ENCODE measurements at regions not wholly inside any gene's neighbourhood (a gene's known extent, or its start where the extent isn't known, plus 50 kb on each side); places are given as distances from the start of the nearest gene placed in this dataset.

- DNase-seq: peak; percentile 72
Measured at GRCh38 chr4:174120446-174121295, 162.8 kb downstream of the FBXO8 start.

GRCh38 chr4:174119830-174120229 lies 163.6 kb downstream of the FBXO8 start:
- DNase-seq: peak; percentile 9

- DNase-seq: no peak
Measured at GRCh38 chr4:174119051-174119450, 164.4 kb downstream of the FBXO8 start.

GRCh38 chr4:174118171-174118570 lies 165.3 kb downstream of the FBXO8 start:
- no peak for DNase-seq

GRCh38 chr4:174117445-174117844 lies 166.0 kb downstream of the FBXO8 start:
- no peak for DNase-seq

- no peak for DNase-seq
Measured at GRCh38 chr4:174116021-174116420, 167.4 kb downstream of the FBXO8 start.

- DNase-seq: peak; percentile 9
Measured at GRCh38 chr4:174111422-174111821, 172.0 kb downstream of the FBXO8 start.

GRCh38 chr4:174110180-174110579 lies 173.3 kb downstream of the FBXO8 start:
- DNase-seq: no peak

- DNase-seq: no peak
Measured at GRCh38 chr4:174107746-174108354, 175.6 kb downstream of the FBXO8 start.

- no peak for DNase-seq
Measured at GRCh38 chr4:174105202-174105601, 178.3 kb downstream of the FBXO8 start.

GRCh38 chr4:174100910-174101309 lies 182.6 kb downstream of the FBXO8 start:
- DNase-seq: no peak

GRCh38 chr4:174099712-174100111 lies 183.8 kb downstream of the FBXO8 start:
- DNase-seq: no peak

GRCh38 chr4:174096999-174097398 lies 186.5 kb downstream of the FBXO8 start:
- DNase-seq: no peak

GRCh38 chr4:174096456-174096855 lies 187.0 kb downstream of the FBXO8 start:
- DNase-seq: no peak

GRCh38 chr4:174091130-174091529 lies 192.3 kb downstream of the FBXO8 start:
- DNase-seq: no peak

GRCh38 chr4:174089711-174090110 lies 193.8 kb downstream of the FBXO8 start:
- no peak for DNase-seq

GRCh38 chr4:174088795-174089194 lies 194.7 kb downstream of the FBXO8 start:
- DNase-seq: no peak

GRCh38 chr4:174086829-174087799 lies 196.4 kb downstream of the FBXO8 start:
- no peak for DNase-seq

GRCh38 chr4:174084981-174085380 lies 198.5 kb downstream of the FBXO8 start:
- no peak for DNase-seq

GRCh38 chr4:174084542-174084941 lies 198.9 kb downstream of the FBXO8 start:
- DNase-seq: no peak

GRCh38 chr4:174080361-174080760 lies 203.1 kb downstream of the FBXO8 start:
- no peak for DNase-seq

- DNase-seq: no peak
Measured at GRCh38 chr4:174071595-174071994, 211.9 kb downstream of the FBXO8 start.

- no peak for DNase-seq
Measured at GRCh38 chr4:174069848-174070330, 213.6 kb downstream of the FBXO8 start.

Data from right kidney (tissue), 1 donor.